Left renal cortex interstitium (tissue), 4 donors: ENCODE measurements at regions not wholly inside any gene's neighbourhood (a gene's known extent, or its start where the extent isn't known, plus 50 kb on each side); places are given as distances from the start of the nearest gene placed in this dataset.
"Not testable (repeated sequence)": the region's sequence is repeated elsewhere in the genome, so short reads cannot be mapped to it uniquely, and the experiment has no call there.

Experiments
- DNase-seq, 4 donors: peaks; one replicate each; pipeline ENCODE4 v3.0.0-alpha.2; 2013; ENCODE audit warnings: low read depth in 4 of 4, low spot score in 2 of 4, missing footprints in 1 of 4

GRCh38 chr1:169044971-169045370 is 61.5 kb upstream of the ATP1B1 start:
- no peak for DNase-seq

GRCh38 chr1:169046671-169047070 is 59.8 kb upstream of the ATP1B1 start:
- no peak for DNase-seq

GRCh38 chr1:169047074-169047473 is 59.4 kb upstream of the ATP1B1 start:
- no peak for DNase-seq

- no peak for DNase-seq
These were observed 58.4 kb upstream of the ATP1B1 start for GRCh38 chr1:169048043-169048442.

GRCh38 chr1:169049258-169049938 is 57.1 kb upstream of the ATP1B1 start:
- no peak for DNase-seq

DNA sequence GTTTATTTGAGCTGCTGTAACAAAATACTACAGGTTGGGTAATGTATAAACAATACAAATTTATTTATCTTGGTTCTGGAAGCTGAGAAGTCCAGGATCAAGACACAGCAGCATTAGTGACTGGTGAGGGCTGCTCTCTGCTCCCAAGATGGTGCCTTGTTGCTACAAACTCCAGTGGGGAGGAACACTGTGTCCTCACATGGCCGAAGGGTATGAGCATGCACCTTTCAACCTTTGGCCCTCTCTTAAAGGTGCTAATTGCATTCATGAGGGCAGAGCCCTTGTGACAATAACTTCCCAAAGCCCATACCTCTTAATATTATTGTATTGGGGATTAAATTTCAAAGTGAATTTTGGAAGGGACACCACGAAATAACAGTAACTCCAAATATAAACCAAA is 55.3 kb upstream of the ATP1B1 start:
- no peak for DNase-seq

DNA sequence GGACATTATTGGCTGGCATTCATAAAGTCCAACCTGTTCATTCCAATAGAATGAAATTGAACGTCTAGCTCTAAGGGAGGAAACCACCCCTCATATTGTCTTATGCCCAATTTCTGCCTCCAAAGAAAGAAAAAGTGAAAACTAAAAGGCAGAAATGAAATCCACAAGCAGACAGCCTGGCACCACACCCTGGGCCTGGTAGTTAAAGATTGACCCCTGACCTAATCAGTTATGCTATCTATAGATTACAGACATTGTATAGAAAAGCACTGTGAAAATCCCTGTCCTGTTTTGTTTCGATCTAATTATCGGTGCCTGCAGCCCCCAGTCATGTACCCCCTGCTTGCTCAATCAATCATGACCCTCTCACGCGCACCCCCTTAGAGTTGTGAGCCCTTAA is 54.3 kb upstream of the ATP1B1 start:
- not testable (repeated sequence) for DNase-seq

DNA sequence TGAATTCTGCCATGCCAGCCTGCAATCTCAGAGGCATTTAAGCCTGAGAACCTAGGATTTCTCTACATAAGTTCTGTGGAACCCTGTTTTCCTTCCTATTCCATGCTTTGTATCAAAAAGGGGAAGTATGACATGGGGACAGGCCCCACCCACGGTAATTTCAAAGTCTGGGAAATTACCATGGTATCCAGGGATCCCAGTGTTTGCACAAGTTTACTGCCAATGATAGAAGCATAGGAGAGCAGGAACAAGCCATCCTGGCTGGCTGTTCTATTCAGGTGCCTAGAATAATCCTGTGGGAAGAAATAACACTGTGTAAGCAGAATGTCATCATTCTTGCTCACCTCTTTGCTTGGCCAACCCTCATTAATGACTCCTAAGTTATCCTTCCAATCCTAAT is 53.8 kb upstream of the ATP1B1 start:
- no peak for DNase-seq

DNA sequence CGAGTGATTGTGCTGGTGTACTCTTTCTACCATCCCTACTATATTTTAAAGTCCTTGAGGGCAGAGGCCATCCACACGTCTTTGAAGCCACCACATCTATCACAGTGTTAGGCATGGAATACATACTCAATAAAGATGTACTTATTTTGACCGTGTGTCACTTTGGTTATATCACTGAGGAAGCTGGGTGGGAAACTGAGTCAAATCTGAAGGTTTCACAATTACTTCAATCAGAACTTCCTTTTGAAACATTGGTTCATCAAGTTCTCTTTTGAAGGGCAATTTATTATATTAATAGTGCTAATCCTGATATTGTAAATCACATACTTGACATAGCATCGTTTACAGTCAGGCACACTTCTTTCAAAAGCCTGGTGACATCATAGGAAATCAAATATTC is 53.3 kb upstream of the ATP1B1 start:
- DNase-seq: no peak
